ENCODE measurements at regions not wholly inside any gene's neighbourhood (a gene's known extent, or its start where the extent isn't known, plus 50 kb on each side); places are given as distances from the start of the nearest gene placed in this dataset.

DNA sequence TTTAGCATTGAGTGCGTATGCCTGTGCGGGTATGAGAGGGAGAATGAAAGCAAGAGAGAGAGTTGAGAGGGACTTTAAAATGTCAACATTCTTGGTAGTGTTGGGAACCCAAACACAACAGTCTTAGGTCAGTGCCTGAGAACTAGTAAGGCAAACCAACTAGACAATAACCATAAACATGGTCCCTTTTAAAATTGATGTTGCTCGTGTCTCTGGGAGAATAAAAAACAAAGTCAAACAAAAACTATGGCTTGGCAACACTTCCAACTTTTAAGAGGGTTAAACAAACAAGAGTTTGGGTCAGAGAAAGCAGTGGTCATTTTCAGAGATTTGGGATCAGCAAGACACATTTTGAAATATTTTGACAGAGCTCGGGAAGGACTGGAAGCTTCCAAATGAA is 146.7 kb upstream of the THBS1 start:
- TF ChIP-seq EZH2phosphoT487 (IDR thresholded peaks at IDR 0.05; ENCODE audit: low read depth), result no peak
- TF ChIP-seq, protein P1, sequence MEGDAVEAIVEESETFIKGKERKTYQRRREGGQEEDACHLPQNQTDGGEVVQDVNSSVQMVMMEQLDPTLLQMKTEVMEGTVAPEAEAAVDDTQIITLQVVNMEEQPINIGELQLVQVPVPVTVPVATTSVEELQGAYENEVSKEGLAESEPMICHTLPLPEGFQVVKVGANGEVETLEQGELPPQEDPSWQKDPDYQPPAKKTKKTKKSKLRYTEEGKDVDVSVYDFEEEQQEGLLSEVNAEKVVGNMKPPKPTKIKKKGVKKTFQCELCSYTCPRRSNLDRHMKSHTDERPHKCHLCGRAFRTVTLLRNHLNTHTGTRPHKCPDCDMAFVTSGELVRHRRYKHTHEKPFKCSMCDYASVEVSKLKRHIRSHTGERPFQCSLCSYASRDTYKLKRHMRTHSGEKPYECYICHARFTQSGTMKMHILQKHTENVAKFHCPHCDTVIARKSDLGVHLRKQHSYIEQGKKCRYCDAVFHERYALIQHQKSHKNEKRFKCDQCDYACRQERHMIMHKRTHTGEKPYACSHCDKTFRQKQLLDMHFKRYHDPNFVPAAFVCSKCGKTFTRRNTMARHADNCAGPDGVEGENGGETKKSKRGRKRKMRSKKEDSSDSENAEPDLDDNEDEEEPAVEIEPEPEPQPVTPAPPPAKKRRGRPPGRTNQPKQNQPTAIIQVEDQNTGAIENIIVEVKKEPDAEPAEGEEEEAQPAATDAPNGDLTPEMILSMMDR (IDR thresholded peaks at IDR 0.05; ENCODE audit: low read depth, low read length), result no peak

Measured in OCI-LY3 (cell line).